Mesodermal cell (in vitro differentiated cells): ENCODE measurements at regions not wholly inside any gene's neighbourhood (a gene's known extent, or its start where the extent isn't known, plus 50 kb on each side); places are given as distances from the start of the nearest gene placed in this dataset.

Experiments used
- H3K27ac ChIP-seq: 2 replicates; pipeline ENCODE4 v1.7.0; 2013; ENCODE audit warnings: mild to moderate bottlenecking, low read depth, low read length, moderate library complexity; ENCODE audit not compliant: severe bottlenecking
- H3K36me3 ChIP-seq: 2 replicates; pipeline ENCODE4 v1.7.1; 2013; ENCODE audit warnings: mild to moderate bottlenecking, low read length, moderate library complexity; ENCODE audit not compliant: control insufficient read depth, insufficient read depth
- H3K4me1 ChIP-seq: one replicate; pipeline ENCODE4 v1.7.1; 2013; ENCODE audit warnings: mild to moderate bottlenecking, low read length; ENCODE audit not compliant: insufficient read depth, control insufficient read depth, poor library complexity, severe bottlenecking
- H3K4me3 ChIP-seq: 2 replicates; pipeline ENCODE4 v1.7.0; 2013; ENCODE audit warnings: low read length, control low read depth, mild to moderate bottlenecking; ENCODE audit not compliant: insufficient read depth, poor library complexity, severe bottlenecking; ENCODE audit errors: extremely low read depth
- H3K9me3 ChIP-seq: 2 replicates; pipeline ENCODE4 v1.7.1; 2013; ENCODE audit warnings: mild to moderate bottlenecking, low read length, moderate library complexity; ENCODE audit not compliant: control insufficient read depth
- WGBS, 2 experiments: methylation state at CpG; one replicate each; pipeline ENCODE4 v1.1.5; 2013; ENCODE audit warnings: missing lambda C conversion rate in 2 of 2; ENCODE audit not compliant: insufficient coverage in 2 of 2; 5-methylcytosine and 5-hydroxymethylcytosine counted together

- H3K4me3 ChIP-seq: no peak overlapping the region
- H3K36me3 ChIP-seq: no peaks in the 10 kb centered on the region
- peaks cover 7% of the 10 kb centered on the region for H3K9me3 ChIP-seq
- H3K27ac ChIP-seq: no peak overlapping the region
- H3K4me1 ChIP-seq: no peaks in the 10 kb centered on the region
These were observed 690.7 kb downstream of the OLFM4 start for GRCh38 chr13:53719281-53719680.

GRCh38 chr13:53732664-53733063 is 704.1 kb downstream of the OLFM4 start:
- Histone ChIP-seq H3K27ac (no peak overlapping the region), H3K9me3 (no peaks in the 10 kb centered on the region), H3K4me3 (no peak overlapping the region), H3K4me1 (no peaks in the 10 kb centered on the region), H3K36me3 (no peaks in the 10 kb centered on the region)
- 63 to 100% methylated on average over 2 of the region's 3 CpGs for WGBS, 2 experiments

GRCh38 chr13:53743906-53744305 is 715.3 kb downstream of the OLFM4 start:
- H3K4me1 ChIP-seq: no peaks in the 10 kb centered on the region
- no peaks in the 10 kb centered on the region for H3K9me3 ChIP-seq
- no peak overlapping the region for H3K27ac ChIP-seq
- H3K4me3 ChIP-seq: no peak overlapping the region
- no CpG with 5 or more reads among the region's 1 CpG for WGBS, 2 experiments
- no peaks in the 10 kb centered on the region for H3K36me3 ChIP-seq

- Histone ChIP-seq H3K27ac (no peak overlapping the region), H3K36me3 (no peaks in the 10 kb centered on the region), H3K4me1 (no peaks in the 10 kb centered on the region), H3K9me3 (no peaks in the 10 kb centered on the region), H3K4me3 (no peak overlapping the region)
- no CpG with 5 or more reads among the region's 1 CpG for WGBS, 2 experiments
These were observed 719.2 kb downstream of the OLFM4 start for GRCh38 chr13:53747825-53748224.

GRCh38 chr13:53749306-53749705 is 720.7 kb downstream of the OLFM4 start:
- Histone ChIP-seq H3K9me3 (no peaks in the 10 kb centered on the region), H3K4me1 (no peaks in the 10 kb centered on the region), H3K4me3 (no peak overlapping the region), H3K27ac (no peak overlapping the region), H3K36me3 (no peaks in the 10 kb centered on the region)
- 80% methylated on average over 1 of the region's 3 CpGs; no CpG with 5 or more reads in 1 of the 2 experiments for WGBS, 2 experiments

GRCh38 chr13:53759016-53759415 is 730.4 kb downstream of the OLFM4 start:
- Histone ChIP-seq H3K27ac (no peak overlapping the region), H3K4me1 (no peaks in the 10 kb centered on the region), H3K4me3 (no peak overlapping the region), H3K9me3 (no peaks in the 10 kb centered on the region), H3K36me3 (no peaks in the 10 kb centered on the region)
- WGBS, 2 experiments: 67 to 79% methylated on average over 1 to 2 of the region's 2 CpGs

- Histone ChIP-seq H3K27ac (no peak overlapping the region), H3K9me3 (no peaks in the 10 kb centered on the region), H3K4me3 (no peak overlapping the region), H3K4me1 (no peaks in the 10 kb centered on the region), H3K36me3 (no peaks in the 10 kb centered on the region)
- no CpG with 5 or more reads among the region's 1 CpG for WGBS, 2 experiments
These were observed 747.2 kb downstream of the OLFM4 start for GRCh38 chr13:53775807-53776206.

- H3K4me3 ChIP-seq: no peak overlapping the region
- no peaks in the 10 kb centered on the region for H3K9me3 ChIP-seq
- no peaks in the 10 kb centered on the region for H3K36me3 ChIP-seq
- no peak overlapping the region for H3K27ac ChIP-seq
- H3K4me1 ChIP-seq: no peaks in the 10 kb centered on the region
- 83% methylated on average over 1 of the region's 2 CpGs; no CpG with 5 or more reads in 1 of the 2 experiments for WGBS, 2 experiments
These were observed 750.3 kb downstream of the OLFM4 start for GRCh38 chr13:53778937-53779336.

GRCh38 chr13:53781941-53782340 is 753.3 kb downstream of the OLFM4 start:
- no peaks in the 10 kb centered on the region for H3K9me3 ChIP-seq
- no peak overlapping the region for H3K4me3 ChIP-seq
- H3K36me3 ChIP-seq: no peaks in the 10 kb centered on the region
- no peak overlapping the region for H3K27ac ChIP-seq
- WGBS, 2 experiments: 33 to 56% methylated on average over 2 to 4 of the region's 6 CpGs
- no peaks in the 10 kb centered on the region for H3K4me1 ChIP-seq

GRCh38 chr13:53782488-53782961 is 753.9 kb downstream of the OLFM4 start:
- Histone ChIP-seq H3K4me3 (no peak overlapping the region), H3K27ac (no peak overlapping the region), H3K9me3 (no peaks in the 10 kb centered on the region), H3K36me3 (no peaks in the 10 kb centered on the region), H3K4me1 (no peaks in the 10 kb centered on the region)
- 46 to 100% methylated on average over 1 to 4 of the region's 9 CpGs for WGBS, 2 experiments

GRCh38 chr13:53783471-53783870 is 754.9 kb downstream of the OLFM4 start:
- H3K4me3 ChIP-seq: no peak overlapping the region
- no peaks in the 10 kb centered on the region for H3K9me3 ChIP-seq
- H3K27ac ChIP-seq: no peak overlapping the region
- H3K36me3 ChIP-seq: no peaks in the 10 kb centered on the region
- no peaks in the 10 kb centered on the region for H3K4me1 ChIP-seq
- WGBS, 2 experiments: 84 to 89% methylated on average over 9 to 10 of the region's 10 CpGs
